ENCODE measurements at regions not wholly inside any gene's neighbourhood (a gene's known extent, or its start where the extent isn't known, plus 50 kb on each side); places are given as distances from the start of the nearest gene placed in this dataset.
A peak's percentile ranks its signal among the peaks of the same experiment; 100 is the strongest.
"Not testable (repeated sequence)": the region's sequence is repeated elsewhere in the genome, so short reads cannot be mapped to it uniquely, and the experiment has no call there.

GRCh38 chr12:18837505-18837904, 99.6 kb downstream of the CAPZA3 start:
- Histone ChIP-seq H3K27ac (ENCODE audit: insufficient read depth in 1 of 2, low read depth in 1 of 2, low read length in 2 of 2, poor library complexity in 1 of 2, severe bottlenecking in 2 of 2) (no peak overlapping the region), H3K4me1 (ENCODE audit: control extremely low read depth in 1 of 4, control insufficient read depth in 4 of 4, insufficient read depth in 4 of 4, low read length in 3 of 4) (peaks cover 0 to 3% (median 0%) of the 10 kb centered on the region in 4 experiments), H3K4me3 (ENCODE audit: control insufficient read depth in 1 of 7, extremely low read depth in 1 of 7, insufficient read depth in 4 of 7, low read depth in 2 of 7, low read length in 6 of 7) (no peak overlapping the region), H3K9me3 (ENCODE audit: control extremely low read depth in 1 of 5, control insufficient read depth in 4 of 5, insufficient read depth in 2 of 5, low read depth in 1 of 5, low read length in 4 of 5) (no peaks in the 10 kb centered on the region), H3K36me3 (ENCODE audit: control insufficient read depth in 4 of 4, insufficient read depth in 4 of 4, low read length in 3 of 4) (no peaks in the 10 kb centered on the region), H3K27me3 (replicated peaks in 2 of 5; ENCODE audit: control insufficient read depth in 4 of 5, insufficient read depth in 5 of 5, low read length in 4 of 5) (no peaks in the 10 kb centered on the region)
- ChIA-PET POLR2A (no interaction called here), CTCF (no interaction called here)
- DNase-seq, result no peak
- no CpG with 5 or more reads among the region's 2 CpGs for WGBS (ENCODE audit: insufficient coverage)

GRCh38 chr12:18840997-18841396, 103.1 kb downstream of the CAPZA3 start:
- H3K27ac ChIP-seq (ENCODE audit: insufficient read depth in 1 of 2, low read depth in 1 of 2, low read length in 2 of 2, poor library complexity in 1 of 2, severe bottlenecking in 2 of 2); H3K27me3 ChIP-seq (replicated peaks in 2 of 5; ENCODE audit: control insufficient read depth in 4 of 5, insufficient read depth in 5 of 5, low read length in 4 of 5); H3K9me3 ChIP-seq (ENCODE audit: control extremely low read depth in 1 of 5, control insufficient read depth in 4 of 5, insufficient read depth in 2 of 5, low read depth in 1 of 5, low read length in 4 of 5); POLR2A ChIA-PET; CTCF ChIA-PET; H3K36me3 ChIP-seq (ENCODE audit: control insufficient read depth in 4 of 4, insufficient read depth in 4 of 4, low read length in 3 of 4); H3K4me3 ChIP-seq (ENCODE audit: control insufficient read depth in 1 of 7, extremely low read depth in 1 of 7, insufficient read depth in 4 of 7, low read depth in 2 of 7, low read length in 6 of 7): not testable (repeated sequence)
- peaks cover 0 to 11% (median 0%) of the 10 kb centered on the region in 4 experiments for H3K4me1 ChIP-seq (ENCODE audit: control extremely low read depth in 1 of 4, control insufficient read depth in 4 of 4, insufficient read depth in 4 of 4, low read length in 3 of 4)
- peak in 2 of 3 donors; percentile 39 to 58 for DNase-seq
- WGBS (ENCODE audit: insufficient coverage), result 100% methylated on average over 4 of the region's 4 CpGs

GRCh38 chr12:18849080-18849479, 111.2 kb downstream of the CAPZA3 start:
- peaks cover 3 to 27% (median 12%) of the 10 kb centered on the region in 4 experiments for H3K4me1 ChIP-seq (ENCODE audit: control extremely low read depth in 1 of 4, control insufficient read depth in 4 of 4, insufficient read depth in 4 of 4, low read length in 3 of 4)
- H3K4me3 ChIP-seq (ENCODE audit: control insufficient read depth in 1 of 7, extremely low read depth in 1 of 7, insufficient read depth in 4 of 7, low read depth in 2 of 7, low read length in 6 of 7), result no peak overlapping the region
- H3K27ac ChIP-seq (ENCODE audit: insufficient read depth in 1 of 2, low read depth in 1 of 2, low read length in 2 of 2, poor library complexity in 1 of 2, severe bottlenecking in 2 of 2), result no peak overlapping the region
- H3K9me3 ChIP-seq (ENCODE audit: control extremely low read depth in 1 of 5, control insufficient read depth in 4 of 5, insufficient read depth in 2 of 5, low read depth in 1 of 5, low read length in 4 of 5), result no peaks in the 10 kb centered on the region
- POLR2A ChIA-PET, result no interaction called here
- DNase-seq, result no peak
- no peaks in the 10 kb centered on the region for H3K36me3 ChIP-seq (ENCODE audit: control insufficient read depth in 4 of 4, insufficient read depth in 4 of 4, low read length in 3 of 4)
- 89% methylated on average over 3 of the region's 4 CpGs for WGBS (ENCODE audit: insufficient coverage)
- CTCF ChIA-PET, result no interaction called here
- H3K27me3 ChIP-seq (replicated peaks in 2 of 5; ENCODE audit: control insufficient read depth in 4 of 5, insufficient read depth in 5 of 5, low read length in 4 of 5), result no peaks in the 10 kb centered on the region

GRCh38 chr12:18849761-18850160, 111.8 kb downstream of the CAPZA3 start:
- Histone ChIP-seq H3K4me3 (ENCODE audit: control insufficient read depth in 1 of 7, extremely low read depth in 1 of 7, insufficient read depth in 4 of 7, low read depth in 2 of 7, low read length in 6 of 7) (no peak overlapping the region), H3K27me3 (replicated peaks in 2 of 5; ENCODE audit: control insufficient read depth in 4 of 5, insufficient read depth in 5 of 5, low read length in 4 of 5) (no peaks in the 10 kb centered on the region), H3K9me3 (ENCODE audit: control extremely low read depth in 1 of 5, control insufficient read depth in 4 of 5, insufficient read depth in 2 of 5, low read depth in 1 of 5, low read length in 4 of 5) (no peaks in the 10 kb centered on the region), H3K27ac (ENCODE audit: insufficient read depth in 1 of 2, low read depth in 1 of 2, low read length in 2 of 2, poor library complexity in 1 of 2, severe bottlenecking in 2 of 2) (no peak overlapping the region), H3K36me3 (ENCODE audit: control insufficient read depth in 4 of 4, insufficient read depth in 4 of 4, low read length in 3 of 4) (no peaks in the 10 kb centered on the region), H3K4me1 (ENCODE audit: control extremely low read depth in 1 of 4, control insufficient read depth in 4 of 4, insufficient read depth in 4 of 4, low read length in 3 of 4) (peaks cover 3 to 27% (median 12%) of the 10 kb centered on the region in 4 experiments)
- ChIA-PET POLR2A (no interaction called here), CTCF (no interaction called here)
- DNase-seq, result no peak
- 86% methylated on average over 1 of the region's 1 CpG for WGBS (ENCODE audit: insufficient coverage)

GRCh38 chr12:18850752-18851151, 112.8 kb downstream of the CAPZA3 start:
- POLR2A ChIA-PET, result no interaction called here
- no CpG with 5 or more reads among the region's 1 CpG for whole genome bisulfite sequencing (ENCODE audit: insufficient coverage)
- H3K4me1 ChIP-seq (ENCODE audit: control extremely low read depth in 1 of 4, control insufficient read depth in 4 of 4, insufficient read depth in 4 of 4, low read length in 3 of 4), result peaks cover 3 to 20% (median 12%) of the 10 kb centered on the region in 4 experiments
- H3K27me3 ChIP-seq (replicated peaks in 2 of 5; ENCODE audit: control insufficient read depth in 4 of 5, insufficient read depth in 5 of 5, low read length in 4 of 5), result no peaks in the 10 kb centered on the region
- no peaks in the 10 kb centered on the region for H3K9me3 ChIP-seq (ENCODE audit: control extremely low read depth in 1 of 5, control insufficient read depth in 4 of 5, insufficient read depth in 2 of 5, low read depth in 1 of 5, low read length in 4 of 5)
- CTCF ChIA-PET, result no interaction called here
- no peak overlapping the region for H3K27ac ChIP-seq (ENCODE audit: insufficient read depth in 1 of 2, low read depth in 1 of 2, low read length in 2 of 2, poor library complexity in 1 of 2, severe bottlenecking in 2 of 2)
- no peak for DNase-seq
- H3K4me3 ChIP-seq (ENCODE audit: control insufficient read depth in 1 of 7, extremely low read depth in 1 of 7, insufficient read depth in 4 of 7, low read depth in 2 of 7, low read length in 6 of 7), result no peak overlapping the region
- no peaks in the 10 kb centered on the region for H3K36me3 ChIP-seq (ENCODE audit: control insufficient read depth in 4 of 4, insufficient read depth in 4 of 4, low read length in 3 of 4)

GRCh38 chr12:18851271-18851670, 113.4 kb downstream of the CAPZA3 start:
- DNase-seq, result peak in 2 of 3 donors; percentile 67 to 81
- Histone ChIP-seq H3K36me3 (ENCODE audit: control insufficient read depth in 4 of 4, insufficient read depth in 4 of 4, low read length in 3 of 4) (no peaks in the 10 kb centered on the region), H3K27ac (ENCODE audit: insufficient read depth in 1 of 2, low read depth in 1 of 2, low read length in 2 of 2, poor library complexity in 1 of 2, severe bottlenecking in 2 of 2) (no peak overlapping the region), H3K4me1 (ENCODE audit: control extremely low read depth in 1 of 4, control insufficient read depth in 4 of 4, insufficient read depth in 4 of 4, low read length in 3 of 4) (peaks cover 3 to 19% (median 11%) of the 10 kb centered on the region in 4 experiments), H3K4me3 (ENCODE audit: control insufficient read depth in 1 of 7, extremely low read depth in 1 of 7, insufficient read depth in 4 of 7, low read depth in 2 of 7, low read length in 6 of 7) (peak overlapping the region in 2 of 7 experiments; percentile 3 to 29), H3K27me3 (replicated peaks in 2 of 5; ENCODE audit: control insufficient read depth in 4 of 5, insufficient read depth in 5 of 5, low read length in 4 of 5) (no peaks in the 10 kb centered on the region), H3K9me3 (ENCODE audit: control extremely low read depth in 1 of 5, control insufficient read depth in 4 of 5, insufficient read depth in 2 of 5, low read depth in 1 of 5, low read length in 4 of 5) (no peaks in the 10 kb centered on the region)
- ChIA-PET CTCF (no interaction called here), POLR2A (no interaction called here)
- WGBS (ENCODE audit: insufficient coverage), result no CpG with 5 or more reads among the region's 3 CpGs

- H3K9me3 ChIP-seq (ENCODE audit: control extremely low read depth in 1 of 5, control insufficient read depth in 4 of 5, insufficient read depth in 2 of 5, low read depth in 1 of 5, low read length in 4 of 5), result no peaks in the 10 kb centered on the region
- no peaks in the 10 kb centered on the region for H3K36me3 ChIP-seq (ENCODE audit: control insufficient read depth in 4 of 4, insufficient read depth in 4 of 4, low read length in 3 of 4)
- 100% methylated on average over 5 of the region's 6 CpGs for WGBS (ENCODE audit: insufficient coverage)
- CTCF ChIA-PET, result no interaction called here
- DNase-seq, result no peak
- no peak overlapping the region for H3K4me3 ChIP-seq (ENCODE audit: control insufficient read depth in 1 of 7, extremely low read depth in 1 of 7, insufficient read depth in 4 of 7, low read depth in 2 of 7, low read length in 6 of 7)
- H3K27me3 ChIP-seq (replicated peaks in 2 of 5; ENCODE audit: control insufficient read depth in 4 of 5, insufficient read depth in 5 of 5, low read length in 4 of 5), result no peaks in the 10 kb centered on the region
- H3K4me1 ChIP-seq (ENCODE audit: control extremely low read depth in 1 of 4, control insufficient read depth in 4 of 4, insufficient read depth in 4 of 4, low read length in 3 of 4), result peaks cover 3 to 19% (median 9%) of the 10 kb centered on the region in 4 experiments
- POLR2A ChIA-PET, result no interaction called here
- H3K27ac ChIP-seq (ENCODE audit: insufficient read depth in 1 of 2, low read depth in 1 of 2, low read length in 2 of 2, poor library complexity in 1 of 2, severe bottlenecking in 2 of 2), result no peak overlapping the region
These were observed 115.8 kb downstream of the CAPZA3 start for GRCh38 chr12:18853570-18854366.
